DND-41 (cell line): ENCODE measurements at regions not wholly inside any gene's neighbourhood (a gene's known extent, or its start where the extent isn't known, plus 50 kb on each side); places are given as distances from the start of the nearest gene placed in this dataset.

Experiments used
- EZH2 ChIP-seq: IDR thresholded peaks from 3 replicates; pipeline ENCODE4 v1.6.1; 2012; ENCODE audit warnings: borderline replicate concordance, low read depth, mild to moderate bottlenecking, moderate library complexity, low read length, inconsistent platforms; ENCODE audit not compliant: severe bottlenecking
- TF ChIP-seq, protein P1 (sequence below): IDR thresholded peaks from 2 replicates; pipeline ENCODE4 v1.5.1; 2012; ENCODE audit warnings: borderline replicate concordance, low read length, moderate library complexity, mild to moderate bottlenecking; ENCODE audit not compliant: poor library complexity, severe bottlenecking; ENCODE audit errors: extremely low read depth

DNA sequence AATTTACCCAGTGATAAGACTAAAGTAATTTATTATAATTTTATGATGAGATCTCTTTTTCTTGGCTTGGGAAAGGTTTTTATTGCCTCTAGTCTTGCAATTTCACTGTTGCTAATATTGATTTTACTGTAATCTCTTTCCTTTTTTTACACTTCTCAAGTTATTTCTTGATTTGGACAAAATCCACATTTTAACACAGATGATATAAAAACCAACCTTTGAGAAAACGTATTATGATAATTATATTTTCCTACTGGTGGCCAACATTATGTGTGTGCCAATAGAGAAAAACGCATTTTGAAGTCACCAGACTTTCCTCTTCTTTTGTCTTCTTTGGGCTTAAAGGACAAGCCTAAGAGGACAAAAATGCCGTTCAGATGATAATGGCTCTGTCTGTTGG is 314.9 kb downstream of the PRDM2 start:
- TF ChIP-seq, protein P1, sequence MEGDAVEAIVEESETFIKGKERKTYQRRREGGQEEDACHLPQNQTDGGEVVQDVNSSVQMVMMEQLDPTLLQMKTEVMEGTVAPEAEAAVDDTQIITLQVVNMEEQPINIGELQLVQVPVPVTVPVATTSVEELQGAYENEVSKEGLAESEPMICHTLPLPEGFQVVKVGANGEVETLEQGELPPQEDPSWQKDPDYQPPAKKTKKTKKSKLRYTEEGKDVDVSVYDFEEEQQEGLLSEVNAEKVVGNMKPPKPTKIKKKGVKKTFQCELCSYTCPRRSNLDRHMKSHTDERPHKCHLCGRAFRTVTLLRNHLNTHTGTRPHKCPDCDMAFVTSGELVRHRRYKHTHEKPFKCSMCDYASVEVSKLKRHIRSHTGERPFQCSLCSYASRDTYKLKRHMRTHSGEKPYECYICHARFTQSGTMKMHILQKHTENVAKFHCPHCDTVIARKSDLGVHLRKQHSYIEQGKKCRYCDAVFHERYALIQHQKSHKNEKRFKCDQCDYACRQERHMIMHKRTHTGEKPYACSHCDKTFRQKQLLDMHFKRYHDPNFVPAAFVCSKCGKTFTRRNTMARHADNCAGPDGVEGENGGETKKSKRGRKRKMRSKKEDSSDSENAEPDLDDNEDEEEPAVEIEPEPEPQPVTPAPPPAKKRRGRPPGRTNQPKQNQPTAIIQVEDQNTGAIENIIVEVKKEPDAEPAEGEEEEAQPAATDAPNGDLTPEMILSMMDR, result no peak
- no peak for TF ChIP-seq EZH2
